ENCODE measurements at regions not wholly inside any gene's neighbourhood (a gene's known extent, or its start where the extent isn't known, plus 50 kb on each side); places are given as distances from the start of the nearest gene placed in this dataset.

DNA sequence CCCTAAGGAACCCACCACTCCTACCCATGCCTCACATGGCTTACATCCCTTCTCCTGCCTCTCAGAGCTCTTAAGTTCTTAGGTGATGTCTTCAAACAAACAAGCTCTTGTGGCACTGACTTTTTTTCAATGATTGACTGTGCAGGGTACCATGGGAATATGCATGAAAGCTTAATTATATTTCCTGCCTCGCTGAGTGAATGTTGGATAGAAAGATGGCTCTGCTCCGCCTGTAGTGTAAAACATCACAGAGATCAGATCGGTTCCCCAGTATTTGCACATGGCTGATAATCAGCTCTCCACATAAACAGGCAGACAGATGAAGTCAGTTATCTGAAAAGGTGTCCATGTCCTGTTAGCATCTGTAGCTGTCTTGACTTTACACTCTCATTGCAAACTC lies 820.8 kb downstream of the TDRD15 start:
- Histone ChIP-seq H3K9ac (ENCODE audit: low read length) (no peak overlapping the region), H3K27ac (ENCODE audit: low read depth, low read length) (no peak overlapping the region), H3K36me3 (ENCODE audit: insufficient read depth, low read length) (no peaks in the 10 kb centered on the region), H3K9me3 (ENCODE audit: low read length) (no peaks in the 10 kb centered on the region), H3K27me3 (ENCODE audit: control insufficient read depth in 1 of 2, insufficient read depth in 2 of 2, low read length in 2 of 2) (no peaks in the 10 kb centered on the region), H3K4me3 (ENCODE audit: low read depth in 1 of 2, low read length in 2 of 2) (no peak overlapping the region), H3K4me1 (ENCODE audit: insufficient read depth, low read length) (no peaks in the 10 kb centered on the region)

DNA sequence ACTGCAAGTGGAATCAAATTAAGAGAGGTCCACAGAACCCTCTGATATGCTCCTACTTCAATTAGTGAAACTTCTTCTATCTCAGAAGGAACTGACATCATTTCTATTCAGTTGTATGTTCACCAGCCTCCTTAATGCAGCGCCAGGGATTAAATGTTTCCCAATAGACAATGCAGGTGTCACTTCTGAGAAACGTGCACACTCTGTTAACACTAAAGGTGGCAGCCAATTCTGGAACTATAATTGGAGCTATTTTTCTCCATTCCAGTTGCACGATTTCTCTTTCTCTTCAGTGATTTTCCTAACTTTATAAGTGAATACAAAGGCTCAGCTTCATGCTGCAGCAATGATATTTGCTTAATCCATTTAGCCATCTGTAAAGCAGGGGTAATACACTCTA lies 821.9 kb downstream of the TDRD15 start:
- Histone ChIP-seq H3K27me3 (ENCODE audit: control insufficient read depth in 1 of 2, insufficient read depth in 2 of 2, low read length in 2 of 2) (no peaks in the 10 kb centered on the region), H3K9me3 (ENCODE audit: low read length) (no peaks in the 10 kb centered on the region), H3K9ac (ENCODE audit: low read length) (no peak overlapping the region), H3K4me3 (ENCODE audit: low read depth in 1 of 2, low read length in 2 of 2) (no peak overlapping the region), H3K27ac (ENCODE audit: low read depth, low read length) (no peak overlapping the region), H3K4me1 (ENCODE audit: insufficient read depth, low read length) (no peaks in the 10 kb centered on the region), H3K36me3 (ENCODE audit: insufficient read depth, low read length) (no peaks in the 10 kb centered on the region)

DNA sequence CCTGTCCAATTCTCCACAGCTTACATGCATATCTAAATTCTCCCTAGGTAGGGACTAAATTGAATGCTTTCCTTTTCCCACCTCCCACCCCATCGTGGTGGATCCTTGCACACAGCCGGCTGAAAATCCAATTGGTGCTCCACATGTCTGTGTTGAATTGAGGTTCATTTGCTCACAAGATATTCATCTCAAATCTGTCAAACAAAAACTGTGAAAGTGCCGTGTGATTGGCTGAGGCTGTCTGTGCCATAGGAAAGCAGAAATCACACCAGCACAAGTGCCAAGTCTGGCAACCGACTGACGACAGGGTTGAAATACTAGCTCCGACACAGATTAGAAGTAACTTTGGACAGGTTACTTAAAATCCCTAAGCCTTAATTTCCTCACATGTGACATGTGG lies 823.3 kb downstream of the TDRD15 start:
- no peaks in the 10 kb centered on the region for H3K4me1 ChIP-seq (ENCODE audit: insufficient read depth, low read length)
- no peaks in the 10 kb centered on the region for H3K27me3 ChIP-seq (ENCODE audit: control insufficient read depth in 1 of 2, insufficient read depth in 2 of 2, low read length in 2 of 2)

DNA sequence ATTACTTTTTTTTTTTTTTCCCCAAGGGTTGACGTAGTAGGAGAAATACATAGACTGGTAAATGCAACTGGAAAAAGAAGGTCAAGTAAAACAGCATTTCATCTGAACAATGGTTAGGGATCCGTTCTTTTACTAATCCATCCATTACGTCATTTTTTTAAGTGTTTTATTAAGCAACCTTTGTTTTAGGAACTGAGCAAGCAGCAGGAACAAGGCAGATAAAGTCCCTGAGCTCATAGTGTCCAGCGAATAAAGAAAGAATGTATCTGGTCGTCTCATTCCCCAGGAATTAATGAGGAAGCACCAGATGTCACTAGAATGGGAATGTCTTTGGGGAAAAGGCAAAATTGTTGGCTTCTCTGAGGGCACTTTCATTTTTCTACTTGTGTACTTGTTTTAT lies 842.4 kb downstream of the TDRD15 start:
- Histone ChIP-seq H3K27me3 (ENCODE audit: control insufficient read depth in 1 of 2, insufficient read depth in 2 of 2, low read length in 2 of 2) (no peaks in the 10 kb centered on the region), H3K9ac (ENCODE audit: low read length) (no peak overlapping the region), H3K27ac (ENCODE audit: low read depth, low read length) (no peak overlapping the region), H3K4me1 (ENCODE audit: insufficient read depth, low read length) (no peaks in the 10 kb centered on the region), H3K9me3 (ENCODE audit: low read length) (no peaks in the 10 kb centered on the region), H3K4me3 (ENCODE audit: low read depth in 1 of 2, low read length in 2 of 2) (no peak overlapping the region), H3K36me3 (ENCODE audit: insufficient read depth, low read length) (no peaks in the 10 kb centered on the region)

More for the DNA sequence above, 823.3 kb downstream of the TDRD15 start:
- no peak overlapping the region for H3K9ac ChIP-seq (ENCODE audit: low read length)
- no peaks in the 10 kb centered on the region for H3K36me3 ChIP-seq (ENCODE audit: insufficient read depth, low read length)
- H3K4me3 ChIP-seq (ENCODE audit: low read depth in 1 of 2, low read length in 2 of 2): no peak overlapping the region
- H3K9me3 ChIP-seq (ENCODE audit: low read length): no peaks in the 10 kb centered on the region
- no peak overlapping the region for H3K27ac ChIP-seq (ENCODE audit: low read depth, low read length)

DNA sequence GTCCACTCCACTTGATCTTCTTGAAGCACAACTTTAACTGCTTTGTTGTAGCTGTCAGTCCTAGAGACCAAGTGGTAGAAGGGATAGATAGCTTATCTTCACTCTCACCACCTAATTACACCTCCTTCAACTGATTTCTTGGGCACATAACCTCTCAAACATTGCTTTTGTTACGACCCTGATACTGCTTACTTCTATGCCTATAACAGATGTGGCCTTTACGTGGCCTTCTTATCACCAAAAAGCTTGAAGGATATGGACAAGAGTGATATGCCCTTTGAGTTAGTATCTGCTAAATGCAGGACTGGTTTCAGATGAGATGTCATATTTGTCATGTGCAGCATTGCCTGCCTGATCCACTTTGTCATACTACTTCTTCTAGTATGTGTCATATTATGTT lies 847.2 kb downstream of the TDRD15 start:
- H3K4me3 ChIP-seq (ENCODE audit: low read depth in 1 of 2, low read length in 2 of 2): no peak overlapping the region
- H3K27ac ChIP-seq (ENCODE audit: low read depth, low read length): no peak overlapping the region
- no peak overlapping the region for H3K9ac ChIP-seq (ENCODE audit: low read length)
- no peaks in the 10 kb centered on the region for H3K9me3 ChIP-seq (ENCODE audit: low read length)
- no peaks in the 10 kb centered on the region for H3K27me3 ChIP-seq (ENCODE audit: control insufficient read depth in 1 of 2, insufficient read depth in 2 of 2, low read length in 2 of 2)
- no peaks in the 10 kb centered on the region for H3K36me3 ChIP-seq (ENCODE audit: insufficient read depth, low read length)
- no peaks in the 10 kb centered on the region for H3K4me1 ChIP-seq (ENCODE audit: insufficient read depth, low read length)

DNA sequence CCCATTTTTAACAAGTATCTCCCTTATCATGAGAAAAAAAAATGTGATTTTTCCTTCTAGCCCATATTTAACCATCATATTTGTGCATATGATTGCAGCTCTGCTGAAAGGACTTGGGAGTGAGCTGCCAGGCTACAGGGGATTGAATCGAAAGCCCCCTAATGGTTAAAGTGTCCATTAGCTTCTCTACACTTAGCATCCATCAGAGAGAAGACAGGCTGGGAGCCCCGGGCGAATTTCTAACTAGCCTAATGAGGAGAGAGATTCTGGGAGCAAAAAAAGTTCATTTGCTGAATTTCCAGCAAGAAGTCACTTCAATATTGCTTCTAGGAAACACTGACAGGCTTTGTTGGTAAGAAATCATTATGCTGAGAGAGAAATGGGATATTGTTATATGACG lies 848.8 kb downstream of the TDRD15 start:
- no peak overlapping the region for H3K9ac ChIP-seq (ENCODE audit: low read length)
- H3K27ac ChIP-seq (ENCODE audit: low read depth, low read length): no peak overlapping the region
- no peaks in the 10 kb centered on the region for H3K9me3 ChIP-seq (ENCODE audit: low read length)
- H3K27me3 ChIP-seq (ENCODE audit: control insufficient read depth in 1 of 2, insufficient read depth in 2 of 2, low read length in 2 of 2): no peaks in the 10 kb centered on the region
- H3K4me1 ChIP-seq (ENCODE audit: insufficient read depth, low read length): no peaks in the 10 kb centered on the region
- no peaks in the 10 kb centered on the region for H3K36me3 ChIP-seq (ENCODE audit: insufficient read depth, low read length)
- no peak overlapping the region for H3K4me3 ChIP-seq (ENCODE audit: low read depth in 1 of 2, low read length in 2 of 2)

DNA sequence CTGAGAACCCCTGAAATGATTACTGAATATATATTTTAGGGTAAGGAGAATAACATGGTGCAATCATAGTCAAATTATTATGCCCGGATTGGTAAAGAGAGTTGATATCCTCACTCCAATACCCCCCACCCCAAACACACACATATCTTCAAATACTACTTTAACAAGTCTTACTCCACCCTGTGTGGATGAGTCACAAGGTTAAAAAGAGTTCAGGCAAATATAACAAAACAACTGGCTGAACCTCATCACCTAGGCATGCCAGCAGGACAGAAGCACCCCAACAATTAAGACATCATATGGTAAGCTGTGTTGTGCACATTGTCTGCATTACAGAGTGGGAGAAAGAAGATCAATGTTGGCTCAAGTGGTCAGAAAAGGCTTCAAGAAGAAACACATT lies 857.4 kb downstream of the TDRD15 start:
- H3K27ac ChIP-seq (ENCODE audit: low read depth, low read length): no peak overlapping the region
- H3K9ac ChIP-seq (ENCODE audit: low read length): no peak overlapping the region
- H3K9me3 ChIP-seq (ENCODE audit: low read length): no peaks in the 10 kb centered on the region
- no peaks in the 10 kb centered on the region for H3K27me3 ChIP-seq (ENCODE audit: control insufficient read depth in 1 of 2, insufficient read depth in 2 of 2, low read length in 2 of 2)
- H3K4me3 ChIP-seq (ENCODE audit: low read depth in 1 of 2, low read length in 2 of 2): no peak overlapping the region
- no peaks in the 10 kb centered on the region for H3K4me1 ChIP-seq (ENCODE audit: insufficient read depth, low read length)
- H3K36me3 ChIP-seq (ENCODE audit: insufficient read depth, low read length): no peaks in the 10 kb centered on the region

DNA sequence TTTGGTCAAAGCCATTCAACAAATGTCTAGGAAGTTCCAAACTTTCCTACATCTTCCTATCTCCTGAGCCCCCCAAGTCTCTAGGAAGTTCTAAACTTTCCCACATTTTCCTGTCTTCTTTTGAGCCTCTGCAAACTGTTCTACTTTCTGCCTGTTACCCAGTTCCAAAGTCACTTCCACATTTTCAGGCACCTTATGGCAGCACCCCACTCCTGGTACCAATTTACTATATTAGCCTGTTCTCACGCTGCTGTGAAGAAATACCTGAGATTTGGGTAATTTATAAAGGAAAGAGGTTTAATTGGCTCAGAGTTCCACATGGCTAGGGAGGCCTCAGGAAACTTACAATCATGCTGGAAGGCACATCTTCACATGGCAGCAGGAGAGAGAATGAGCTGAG lies 869.2 kb downstream of the TDRD15 start:
- no peaks in the 10 kb centered on the region for H3K4me1 ChIP-seq (ENCODE audit: insufficient read depth, low read length)
- H3K27me3 ChIP-seq (ENCODE audit: control insufficient read depth in 1 of 2, insufficient read depth in 2 of 2, low read length in 2 of 2): no peaks in the 10 kb centered on the region
- H3K9me3 ChIP-seq (ENCODE audit: low read length): peaks cover 20% of the 10 kb centered on the region
- no peak overlapping the region for H3K27ac ChIP-seq (ENCODE audit: low read depth, low read length)
- H3K36me3 ChIP-seq (ENCODE audit: insufficient read depth, low read length): no peaks in the 10 kb centered on the region
- H3K9ac ChIP-seq (ENCODE audit: low read length): no peak overlapping the region
- H3K4me3 ChIP-seq (ENCODE audit: low read depth in 1 of 2, low read length in 2 of 2): no peak overlapping the region

DNA sequence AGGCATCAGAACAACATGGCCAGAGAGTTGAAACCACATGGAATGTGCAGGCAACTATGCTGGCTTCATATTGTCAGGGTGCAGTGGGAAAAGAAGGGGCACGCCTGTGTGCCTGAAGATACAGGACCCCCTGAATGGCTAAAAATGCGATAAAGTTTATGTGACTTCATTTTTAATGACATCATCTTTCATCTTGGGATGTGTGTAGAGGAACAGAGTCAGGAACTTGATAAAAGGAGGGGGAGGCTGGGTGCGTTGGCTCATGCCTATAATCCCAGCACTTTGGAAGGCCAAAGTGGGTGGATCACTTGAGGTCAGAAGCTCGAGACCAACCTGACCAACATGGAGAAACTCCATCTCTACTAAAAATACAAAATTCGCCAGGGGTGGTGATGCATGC lies 872.6 kb downstream of the TDRD15 start:
- Histone ChIP-seq H3K27me3 (ENCODE audit: control insufficient read depth in 1 of 2, insufficient read depth in 2 of 2, low read length in 2 of 2) (no peaks in the 10 kb centered on the region), H3K27ac (ENCODE audit: low read depth, low read length) (no peak overlapping the region), H3K9ac (ENCODE audit: low read length) (no peak overlapping the region)

DNA sequence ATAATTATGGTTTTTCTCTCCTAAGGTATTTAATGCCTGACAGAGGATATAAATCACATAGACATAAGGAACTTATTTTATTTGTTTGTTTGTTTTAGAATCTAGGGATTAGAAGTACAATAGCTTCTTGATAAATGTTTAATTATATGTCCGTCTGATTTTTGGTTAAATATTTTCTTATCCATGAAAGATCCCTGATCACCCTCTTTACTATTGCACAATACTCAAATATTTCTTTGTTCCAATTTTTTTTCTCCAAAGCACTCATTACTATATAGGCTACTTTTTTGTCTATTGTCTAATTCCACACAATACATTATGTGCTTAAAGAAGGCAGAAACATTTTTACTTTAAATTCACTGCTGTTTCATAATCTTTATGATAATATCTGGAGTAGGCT lies 875.8 kb downstream of the TDRD15 start:
- Histone ChIP-seq H3K36me3 (ENCODE audit: insufficient read depth, low read length) (no peaks in the 10 kb centered on the region), H3K9ac (ENCODE audit: low read length) (no peak overlapping the region), H3K9me3 (ENCODE audit: low read length) (no peaks in the 10 kb centered on the region), H3K27me3 (ENCODE audit: control insufficient read depth in 1 of 2, insufficient read depth in 2 of 2, low read length in 2 of 2) (no peaks in the 10 kb centered on the region), H3K4me3 (ENCODE audit: low read depth in 1 of 2, low read length in 2 of 2) (no peak overlapping the region), H3K27ac (ENCODE audit: low read depth, low read length) (no peak overlapping the region), H3K4me1 (ENCODE audit: insufficient read depth, low read length) (no peaks in the 10 kb centered on the region)

More for the DNA sequence above, 872.6 kb downstream of the TDRD15 start:
- H3K4me1 ChIP-seq (ENCODE audit: insufficient read depth, low read length): no peaks in the 10 kb centered on the region
- H3K9me3 ChIP-seq (ENCODE audit: low read length): peaks cover 20% of the 10 kb centered on the region
- H3K36me3 ChIP-seq (ENCODE audit: insufficient read depth, low read length): no peaks in the 10 kb centered on the region
- H3K4me3 ChIP-seq (ENCODE audit: low read depth in 1 of 2, low read length in 2 of 2): no peak overlapping the region

DNA sequence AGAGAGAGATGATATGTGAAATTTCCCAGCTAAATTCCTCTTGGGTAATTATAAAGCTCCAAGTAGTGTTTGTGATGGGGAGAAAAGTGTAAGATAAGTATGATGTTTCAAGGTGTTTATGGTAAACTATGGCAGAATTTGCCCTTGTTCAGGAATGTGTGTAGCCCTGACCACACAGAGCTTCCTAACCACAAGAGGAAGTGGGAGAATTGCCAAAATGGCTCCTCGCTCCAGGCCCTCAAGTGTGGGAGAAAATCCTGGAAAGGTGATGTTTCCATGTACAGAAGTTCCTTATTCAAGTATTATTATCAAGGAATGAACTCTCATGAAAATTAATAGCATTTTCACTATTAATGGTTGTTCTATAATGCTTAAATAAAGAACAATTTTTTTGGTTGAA lies 878.3 kb downstream of the TDRD15 start:
- no peaks in the 10 kb centered on the region for H3K27me3 ChIP-seq (ENCODE audit: control insufficient read depth in 1 of 2, insufficient read depth in 2 of 2, low read length in 2 of 2)
- H3K4me3 ChIP-seq (ENCODE audit: low read depth in 1 of 2, low read length in 2 of 2): no peak overlapping the region
- H3K9me3 ChIP-seq (ENCODE audit: low read length): no peaks in the 10 kb centered on the region
- no peaks in the 10 kb centered on the region for H3K36me3 ChIP-seq (ENCODE audit: insufficient read depth, low read length)
- no peak overlapping the region for H3K9ac ChIP-seq (ENCODE audit: low read length)
- H3K27ac ChIP-seq (ENCODE audit: low read depth, low read length): no peak overlapping the region
- H3K4me1 ChIP-seq (ENCODE audit: insufficient read depth, low read length): no peaks in the 10 kb centered on the region

DNA sequence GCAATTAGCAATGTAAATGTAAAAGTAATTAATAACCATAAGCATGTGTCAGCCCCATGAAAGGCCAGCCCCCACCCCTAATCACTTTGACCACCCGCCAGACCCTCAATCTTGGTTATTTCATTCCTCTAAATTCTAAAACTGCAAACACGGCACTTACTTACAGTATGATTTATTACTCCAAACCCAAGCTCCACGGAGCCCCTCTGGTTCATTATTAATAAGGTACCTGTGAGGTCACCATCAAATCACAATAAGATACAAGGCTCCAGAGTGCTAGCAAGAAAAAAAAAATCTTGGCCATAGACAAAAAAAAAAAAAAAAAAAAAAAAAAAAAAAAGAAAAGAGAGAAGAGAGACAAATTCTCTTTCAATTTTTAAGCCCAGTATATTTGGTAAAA lies 879.5 kb downstream of the TDRD15 start:
- Histone ChIP-seq H3K4me3 (ENCODE audit: low read depth in 1 of 2, low read length in 2 of 2) (no peak overlapping the region), H3K9me3 (ENCODE audit: low read length) (no peaks in the 10 kb centered on the region), H3K36me3 (ENCODE audit: insufficient read depth, low read length) (no peaks in the 10 kb centered on the region), H3K27ac (ENCODE audit: low read depth, low read length) (no peak overlapping the region), H3K9ac (ENCODE audit: low read length) (no peak overlapping the region), H3K27me3 (ENCODE audit: control insufficient read depth in 1 of 2, insufficient read depth in 2 of 2, low read length in 2 of 2) (no peaks in the 10 kb centered on the region), H3K4me1 (ENCODE audit: insufficient read depth, low read length) (no peaks in the 10 kb centered on the region)
